Umbilical cord (tissue), 1 donor: ENCODE measurements at regions not wholly inside any gene's neighbourhood (a gene's known extent, or its start where the extent isn't known, plus 50 kb on each side); places are given as distances from the start of the nearest gene placed in this dataset.
A peak's percentile ranks its signal among the peaks of the same experiment; 100 is the strongest.

Source experiments
- DNase-seq: peaks from one replicate; pipeline ENCODE4 v3.0.0-alpha.2; 2015; ENCODE audit warnings: low spot score

DNA sequence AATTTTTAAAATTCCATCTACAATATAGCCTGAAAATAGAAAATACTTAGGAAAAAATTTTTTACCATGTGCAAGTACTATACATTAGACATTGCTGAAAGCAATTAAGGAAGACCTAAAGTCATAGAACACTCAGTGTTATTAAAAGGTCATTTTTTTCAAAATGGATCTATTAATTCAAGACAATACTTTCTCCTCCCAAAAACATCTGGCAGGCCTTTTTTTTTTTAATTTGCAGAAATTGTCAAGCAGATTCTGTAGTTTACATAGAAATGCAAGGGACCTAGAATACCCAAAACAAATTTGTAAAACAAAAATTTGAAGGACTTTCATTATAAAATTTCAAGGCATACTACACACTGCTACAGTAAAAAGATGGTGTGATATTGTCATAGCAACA lies 238.4 kb upstream of the VEPH1 start:
- no peak for DNase-seq

DNA sequence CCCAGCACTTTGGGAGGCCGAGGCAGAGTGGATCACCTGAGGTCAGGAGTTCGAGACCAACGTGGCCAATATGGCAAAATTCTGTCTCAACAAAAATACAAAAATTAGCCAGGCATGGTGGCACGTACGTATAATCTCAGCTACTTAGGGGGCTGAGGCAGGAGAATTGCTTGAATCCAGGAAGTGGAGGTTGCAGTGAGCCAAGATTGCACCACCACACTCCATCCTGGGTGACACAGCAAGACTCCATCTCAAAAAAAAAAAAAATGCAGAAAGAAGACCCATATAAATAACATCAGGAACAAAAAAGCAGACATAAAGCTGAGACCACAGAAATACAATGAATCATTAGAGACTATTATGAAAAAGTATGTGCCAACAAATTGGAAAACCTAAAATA lies 235.2 kb upstream of the VEPH1 start:
- no peak for DNase-seq

DNA sequence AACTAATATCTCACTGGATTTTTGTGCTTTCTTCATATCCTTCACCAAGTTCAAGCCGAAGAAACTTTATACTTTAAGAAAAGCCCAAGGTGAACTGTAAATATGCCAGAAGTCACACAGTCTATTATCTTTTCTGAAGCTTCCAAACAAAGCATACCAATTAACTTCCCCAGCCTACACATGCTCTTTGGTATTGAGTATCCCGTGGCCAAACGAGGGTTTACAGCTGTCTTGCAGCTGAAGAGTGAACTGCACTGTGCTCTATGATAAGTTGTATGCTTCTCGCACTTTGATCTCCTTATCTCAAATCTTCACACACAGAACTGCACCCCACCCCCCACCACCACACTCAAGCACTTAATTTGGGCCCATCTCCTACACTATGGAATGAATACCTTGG lies 215.6 kb upstream of the VEPH1 start:
- no peak for DNase-seq

DNA sequence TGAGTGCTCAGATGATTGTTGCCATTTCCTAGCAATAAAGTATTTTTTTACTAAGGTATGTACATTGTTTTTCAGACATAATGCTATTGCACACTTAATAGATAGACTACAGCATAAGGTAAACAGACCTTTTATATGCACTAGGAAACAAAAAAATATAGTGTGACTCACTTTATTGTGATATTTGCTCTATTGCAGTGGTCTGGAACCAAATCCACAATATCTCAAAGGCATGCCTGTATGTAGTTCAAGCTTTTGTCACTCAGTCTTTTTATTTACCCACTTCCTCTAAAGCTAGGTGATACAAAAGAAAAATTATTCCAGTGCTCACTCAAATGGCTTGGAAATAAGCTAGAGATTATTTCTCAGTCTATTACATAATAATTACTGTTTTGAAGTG lies 209.9 kb upstream of the VEPH1 start:
- no peak for DNase-seq

DNA sequence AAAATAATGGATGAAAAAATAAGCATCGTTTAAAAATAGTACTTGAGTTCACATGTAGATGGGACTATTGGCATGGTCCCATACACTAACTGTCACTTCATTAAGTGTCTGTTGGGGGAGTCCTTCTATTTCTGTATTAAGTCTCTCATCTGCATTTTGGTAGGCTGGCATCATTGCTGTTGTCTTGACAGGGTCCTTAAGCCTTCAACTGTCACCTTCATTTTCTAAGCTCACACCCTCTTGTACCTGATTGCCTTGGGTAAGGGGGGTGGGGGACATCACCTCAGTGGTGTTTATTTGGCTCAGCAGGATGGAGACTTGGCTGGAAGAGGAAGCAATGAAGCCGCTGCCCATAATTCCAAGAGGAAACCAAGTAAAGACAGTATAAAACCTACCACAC lies 202.0 kb upstream of the VEPH1 start:
- no peak for DNase-seq

DNA sequence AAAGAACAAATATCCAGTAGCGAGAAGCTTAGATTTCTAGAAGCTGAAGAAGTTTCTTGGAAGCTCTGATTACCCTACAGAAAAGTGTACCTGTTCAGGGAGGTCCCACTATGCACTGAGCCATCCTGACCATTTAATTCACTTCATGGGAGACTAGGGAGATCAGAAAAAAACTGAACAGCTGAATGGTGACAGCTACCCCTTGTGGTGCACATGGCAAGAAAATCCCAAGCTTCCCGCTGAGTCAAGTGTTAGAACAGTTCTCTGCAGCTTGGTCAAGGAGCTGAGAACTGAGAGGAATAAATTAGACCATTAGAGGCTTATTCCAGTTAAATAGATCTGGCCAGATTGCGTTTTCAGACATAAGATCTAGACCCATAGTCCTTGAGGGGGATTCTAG lies 197.2 kb upstream of the VEPH1 start:
- no peak for DNase-seq

DNA sequence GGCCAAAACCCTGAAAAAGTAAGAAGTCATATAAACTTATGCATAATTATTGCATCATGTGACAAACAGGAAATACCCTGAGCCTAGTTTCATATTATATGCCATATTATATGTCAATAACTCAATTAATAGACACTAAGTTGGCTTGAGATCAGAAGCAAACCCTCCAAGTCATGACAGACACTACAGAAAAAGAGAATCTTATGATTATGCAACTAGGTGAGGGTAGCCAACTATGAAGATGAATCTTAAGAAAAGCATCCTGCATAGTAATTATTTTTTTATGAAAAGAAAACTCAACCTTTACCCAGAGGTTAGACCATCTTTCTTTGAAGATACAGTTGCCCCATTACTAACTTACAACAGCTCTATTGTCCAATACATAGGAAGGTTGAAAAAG lies 192.4 kb upstream of the VEPH1 start:
- DNase-seq = no peak

DNA sequence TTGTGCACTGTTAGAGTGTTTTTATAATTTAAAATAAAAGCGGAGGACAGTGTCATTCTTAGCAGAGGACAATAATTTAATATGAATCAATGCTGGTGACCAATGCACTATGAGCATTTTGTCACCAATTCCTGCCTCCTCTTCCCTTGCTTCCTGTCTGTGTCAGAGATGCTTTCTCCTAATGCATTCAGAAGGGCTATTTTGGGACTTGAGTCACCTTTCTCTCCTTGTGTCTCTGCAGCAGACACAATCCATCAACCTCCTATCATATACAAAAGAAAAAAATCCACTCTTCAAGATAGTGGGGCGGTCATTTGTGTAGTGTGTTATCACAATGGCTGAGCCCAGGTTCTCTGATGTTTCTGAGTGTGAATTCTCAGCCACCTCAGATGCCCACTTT lies 191.9 kb upstream of the VEPH1 start:
- no peak for DNase-seq

DNA sequence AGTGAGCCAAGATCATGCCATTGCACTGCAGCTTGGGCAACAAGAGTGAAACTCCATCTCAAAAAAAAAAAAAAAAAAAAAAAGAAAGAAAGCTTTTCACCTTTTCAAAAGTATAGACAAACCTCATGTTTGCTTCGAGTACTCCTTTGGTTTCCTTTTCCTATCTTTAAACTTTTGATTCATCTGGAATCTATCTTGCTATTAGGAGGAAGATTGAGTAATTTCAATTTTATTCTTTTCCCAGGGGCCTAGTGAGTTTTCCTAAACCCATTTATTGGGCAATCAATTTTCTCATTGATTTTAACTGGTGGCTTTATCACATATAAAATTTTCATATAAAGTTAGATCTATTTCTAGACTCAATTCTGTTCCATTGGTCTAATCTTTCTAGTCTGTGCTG lies 190.5 kb upstream of the VEPH1 start:
- no peak for DNase-seq

DNA sequence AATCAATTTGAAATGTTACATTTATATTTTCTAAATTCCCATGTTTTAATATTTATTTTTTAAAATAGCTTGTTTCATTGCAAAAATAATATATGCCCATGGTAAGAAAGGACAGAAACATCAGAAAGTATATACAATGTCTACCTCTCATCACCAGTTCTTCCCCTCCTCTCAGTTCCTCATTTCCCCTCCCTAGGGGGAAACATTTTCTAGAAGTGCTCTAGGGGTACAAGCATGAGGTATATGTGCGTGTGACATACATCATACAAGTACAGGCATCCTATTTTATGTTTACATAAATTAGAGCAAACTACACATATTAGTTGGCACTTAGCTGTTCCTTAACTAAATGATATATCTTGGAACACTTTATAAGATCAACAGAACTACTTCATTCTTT lies 189.3 kb upstream of the VEPH1 start:
- no peak for DNase-seq

DNA sequence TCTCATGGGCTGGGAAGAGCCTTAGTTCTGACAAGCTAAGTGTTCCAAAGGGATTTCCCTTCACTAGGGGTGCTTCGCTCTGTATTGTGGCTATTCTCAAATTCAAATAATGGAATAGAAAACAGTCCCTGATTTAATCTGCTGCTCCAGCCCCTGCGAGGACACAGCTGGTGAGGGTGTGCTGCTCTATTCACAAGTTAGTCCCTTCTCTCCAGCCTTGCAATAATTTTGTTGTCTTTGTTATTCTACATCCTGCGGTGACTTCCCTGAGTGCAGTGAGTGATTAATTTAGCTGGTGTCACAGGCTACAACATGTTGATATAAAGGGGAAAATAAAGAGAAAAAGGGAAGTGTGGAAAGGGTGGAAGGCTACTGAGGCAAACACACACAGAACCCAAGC lies 180.5 kb upstream of the VEPH1 start:
- DNase-seq = no peak

DNA sequence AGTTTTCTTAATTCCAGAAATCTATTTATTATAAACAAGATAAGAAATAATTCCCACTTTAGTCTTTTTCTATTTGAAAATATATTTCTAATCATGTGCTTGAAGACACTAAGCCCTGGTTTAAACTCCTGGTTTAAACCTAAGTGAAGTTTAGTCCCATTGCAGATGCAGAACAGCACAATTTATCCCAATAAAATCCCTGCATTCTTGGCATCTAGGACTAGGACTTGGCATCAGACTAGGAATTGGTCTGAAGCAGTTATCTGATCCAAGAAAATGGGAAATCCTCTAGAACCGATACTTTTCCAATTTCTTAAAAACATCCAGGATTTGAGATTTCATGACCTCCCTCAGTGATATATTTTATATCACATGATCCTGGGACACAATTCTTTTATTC lies 168.8 kb upstream of the VEPH1 start:
- DNase-seq = peak; percentile 77

DNA sequence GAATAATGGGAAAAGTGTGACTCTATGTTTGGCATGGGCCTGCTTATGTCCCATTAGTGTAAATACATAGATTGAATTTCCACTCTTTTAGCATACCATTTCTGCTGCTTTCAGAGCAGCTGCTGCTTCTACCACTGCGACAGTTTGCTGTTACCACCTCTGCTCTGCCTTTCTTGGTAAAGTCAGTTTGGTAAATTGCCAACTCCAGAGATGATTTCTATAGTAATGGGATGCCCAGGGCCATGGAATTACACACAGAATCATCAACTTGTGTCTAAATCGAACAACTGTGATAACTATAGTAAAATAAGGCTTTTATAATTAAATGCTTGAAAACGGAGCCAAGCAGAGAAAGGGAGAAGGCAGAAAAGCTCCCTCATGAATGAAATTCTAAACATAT lies 168.4 kb upstream of the VEPH1 start:
- DNase-seq = peak; percentile 32

DNA sequence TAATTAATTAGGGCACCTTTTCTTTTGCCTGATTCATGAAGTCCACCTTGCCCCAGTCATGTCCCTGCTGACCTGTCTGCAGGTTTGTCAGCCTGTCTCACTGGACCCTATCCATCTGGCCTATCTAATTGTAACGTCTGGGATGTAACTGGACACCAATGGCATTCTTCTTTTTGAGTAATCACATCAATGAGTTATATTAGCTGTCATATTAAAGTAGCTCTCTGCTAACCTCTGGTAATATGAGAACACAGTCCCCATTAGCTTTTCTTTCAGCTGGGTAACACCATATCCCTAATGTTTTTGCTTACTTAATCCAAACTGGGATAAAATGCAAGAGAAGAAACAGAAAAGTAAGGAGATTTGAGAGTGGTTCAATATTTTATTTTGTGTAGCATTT lies 166.2 kb upstream of the VEPH1 start:
- DNase-seq = no peak

DNA sequence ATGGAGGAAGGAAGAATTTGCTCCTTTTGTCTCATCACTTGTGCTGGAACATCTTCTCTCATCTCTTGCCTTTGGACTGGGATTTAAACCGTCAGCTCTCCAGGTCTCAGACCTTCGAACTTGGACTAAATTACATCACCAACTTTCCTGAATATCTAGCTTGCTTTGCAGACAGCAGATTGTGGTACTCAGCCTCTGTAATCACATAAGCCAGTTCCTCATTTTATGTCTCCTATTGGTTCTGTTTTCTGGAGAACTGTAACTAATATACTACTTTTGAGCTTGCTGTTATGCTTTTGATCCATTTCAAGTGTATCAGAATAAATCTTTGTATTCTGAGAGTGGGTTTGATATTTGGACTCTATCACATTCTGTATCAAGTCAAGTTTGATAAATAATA lies 164.3 kb upstream of the VEPH1 start:
- peak; percentile 26 for DNase-seq

DNA sequence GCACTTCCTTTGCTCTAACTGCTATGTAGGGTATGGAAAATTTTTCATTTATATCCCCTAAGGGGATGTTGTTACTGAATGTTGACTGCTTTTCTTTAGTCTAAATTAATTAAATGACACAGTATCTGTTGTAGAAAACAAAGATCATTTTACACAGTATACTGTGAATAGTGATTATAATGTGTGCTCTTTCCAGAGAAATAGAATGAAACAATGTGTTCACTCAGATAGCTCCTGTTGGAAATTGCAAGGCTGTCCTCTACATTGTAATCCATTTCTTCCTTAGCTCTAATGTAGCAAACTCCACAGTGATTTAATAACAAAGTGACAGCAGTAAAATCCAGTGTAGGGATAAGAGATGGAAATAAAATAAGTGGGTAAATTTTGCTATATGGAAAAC lies 159.0 kb upstream of the VEPH1 start:
- no peak for DNase-seq

DNA sequence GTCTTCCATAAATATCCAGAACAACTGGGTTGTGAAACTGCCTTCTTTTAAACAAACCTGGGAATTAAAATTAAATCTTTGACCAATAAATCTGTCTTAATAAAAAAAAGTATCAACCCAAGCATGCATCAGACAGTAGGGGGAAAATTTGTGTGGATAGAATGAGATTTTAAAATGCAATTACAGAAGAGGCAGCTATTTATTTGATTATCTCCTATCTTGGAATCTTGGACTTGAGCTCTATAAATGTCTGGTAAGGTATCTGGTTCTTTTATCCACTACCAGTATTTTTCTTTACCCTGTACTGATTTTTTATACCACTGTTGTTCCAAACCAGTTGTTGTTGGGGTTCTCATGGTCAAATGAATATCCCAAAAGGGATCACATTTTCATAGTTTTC lies 157.6 kb upstream of the VEPH1 start:
- DNase-seq = peak; percentile 24

DNA sequence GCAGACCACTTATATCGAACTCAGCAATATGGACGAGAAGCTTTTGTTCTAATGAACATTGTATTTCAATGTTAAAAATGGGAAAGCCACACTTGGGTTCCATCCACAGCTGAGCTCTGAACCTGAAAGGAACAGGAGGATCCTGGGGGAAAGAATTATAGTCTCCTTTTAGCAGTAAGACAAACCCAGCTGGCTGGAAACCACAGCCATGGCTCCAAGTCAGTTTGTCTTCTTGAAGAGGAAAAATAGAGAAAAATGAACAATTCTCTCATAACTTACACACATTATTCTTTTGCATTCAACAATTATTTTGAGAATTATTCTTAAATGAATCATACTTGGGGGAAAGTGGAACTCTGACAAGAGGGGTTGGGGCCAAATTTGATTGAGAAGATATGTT lies 149.2 kb upstream of the VEPH1 start:
- no peak for DNase-seq

DNA sequence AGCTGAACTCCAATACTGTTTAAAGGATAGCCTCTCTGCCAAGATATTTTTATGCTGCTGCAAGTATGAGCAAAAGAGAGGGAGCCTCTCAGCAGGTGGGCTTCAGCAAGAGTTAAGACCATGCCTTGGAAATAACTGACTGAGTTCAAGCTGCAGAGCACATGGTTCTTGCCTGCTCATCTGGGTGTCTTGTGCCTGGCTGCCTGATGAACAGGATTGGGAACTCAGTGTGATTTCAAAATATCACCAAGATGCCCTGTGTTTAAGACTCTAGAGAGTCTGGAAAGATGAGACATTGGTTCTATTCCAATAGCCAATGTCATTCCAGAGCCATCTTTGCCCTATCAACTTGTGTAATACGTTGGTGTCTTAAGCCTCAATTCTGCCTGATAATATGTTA lies 147.5 kb upstream of the VEPH1 start:
- DNase-seq = no peak

DNA sequence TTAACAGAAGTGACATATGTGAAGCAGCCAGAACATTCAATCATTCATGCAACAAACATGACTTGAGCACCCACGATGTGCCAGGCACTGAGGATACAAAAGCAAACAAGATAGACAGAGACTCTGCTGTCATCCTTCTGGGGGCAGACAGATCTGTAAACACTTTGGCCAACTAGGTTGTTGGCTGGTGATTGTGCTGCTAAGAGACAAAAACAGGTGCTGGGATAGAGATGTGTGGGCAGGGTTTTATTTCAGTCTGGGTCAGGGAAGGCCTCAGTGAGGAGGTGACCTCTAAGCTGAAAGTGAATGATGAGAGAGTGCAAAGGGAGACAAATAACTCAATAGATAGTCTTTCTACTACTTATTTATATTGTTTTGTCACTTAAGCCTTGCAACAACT lies 147.0 kb upstream of the VEPH1 start:
- no peak for DNase-seq

DNA sequence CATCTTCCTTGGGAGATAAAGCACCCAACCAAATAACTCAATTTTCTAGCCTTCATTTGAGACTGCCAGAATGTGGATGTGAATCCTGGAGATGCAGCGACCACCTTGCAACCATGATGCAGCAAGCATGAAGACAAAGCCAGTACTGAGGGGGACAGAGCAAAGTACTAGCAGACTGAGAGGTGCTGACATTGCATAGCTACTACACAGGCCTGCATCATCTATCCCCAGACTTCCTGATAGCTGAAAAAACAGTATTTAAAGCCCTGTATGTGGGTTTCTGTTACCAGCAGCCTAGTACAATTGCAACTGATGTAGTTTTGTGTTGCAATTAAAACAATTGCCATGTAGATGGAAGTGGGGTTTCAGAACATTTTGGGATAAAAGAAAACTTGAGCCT lies 146.3 kb upstream of the VEPH1 start:
- no peak for DNase-seq

DNA sequence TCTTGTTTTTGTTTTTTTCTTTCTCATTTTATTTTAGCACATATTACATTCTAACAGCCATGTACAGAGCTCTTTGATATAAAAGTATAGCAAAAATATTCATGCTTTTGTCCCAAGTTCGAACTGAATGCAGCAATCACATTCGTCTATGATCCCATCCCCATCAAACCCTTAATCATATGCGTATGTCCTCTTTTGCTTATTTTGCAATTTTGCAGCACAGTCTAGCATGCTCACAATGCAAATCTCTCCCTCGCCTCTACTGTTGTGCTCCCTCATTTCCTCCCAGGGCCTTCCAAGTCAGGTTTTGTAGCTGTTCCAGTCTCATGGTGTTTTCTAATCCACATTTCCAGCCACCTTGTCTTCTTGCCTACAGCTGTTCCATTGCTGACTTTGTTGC lies 144.6 kb upstream of the VEPH1 start:
- no peak for DNase-seq

DNA sequence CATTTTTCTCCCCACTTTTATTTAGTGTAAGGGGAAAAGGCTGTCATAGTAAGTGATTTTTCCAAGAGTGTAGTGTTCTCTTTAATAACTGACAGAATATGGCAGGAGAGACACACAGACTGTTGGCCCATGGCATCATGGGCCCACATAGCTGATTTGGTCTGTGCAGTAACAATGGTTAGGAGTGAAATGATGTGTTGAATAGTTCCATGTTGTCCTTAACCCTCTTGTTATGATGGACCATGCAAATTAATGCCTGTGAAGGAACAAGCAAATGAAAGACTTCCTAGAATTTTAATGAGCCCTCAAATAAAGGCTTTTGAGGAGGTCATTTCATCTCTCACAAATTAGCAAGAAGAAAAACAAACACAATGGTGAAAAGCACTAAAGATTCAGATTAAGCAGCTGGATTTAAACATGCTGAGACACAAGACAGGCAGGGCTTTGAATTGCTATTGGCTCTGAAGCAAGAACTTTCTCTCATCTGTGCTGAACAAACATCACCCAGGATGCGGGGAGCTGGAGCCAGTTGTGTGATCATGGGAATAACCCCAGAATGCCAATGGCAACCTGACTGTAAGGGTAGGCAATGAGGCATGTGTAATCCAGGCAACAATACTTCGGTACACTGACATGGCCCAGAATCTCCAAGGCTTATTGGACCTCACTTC lies 136.7 kb upstream of the VEPH1 start:
- no peak for DNase-seq

DNA sequence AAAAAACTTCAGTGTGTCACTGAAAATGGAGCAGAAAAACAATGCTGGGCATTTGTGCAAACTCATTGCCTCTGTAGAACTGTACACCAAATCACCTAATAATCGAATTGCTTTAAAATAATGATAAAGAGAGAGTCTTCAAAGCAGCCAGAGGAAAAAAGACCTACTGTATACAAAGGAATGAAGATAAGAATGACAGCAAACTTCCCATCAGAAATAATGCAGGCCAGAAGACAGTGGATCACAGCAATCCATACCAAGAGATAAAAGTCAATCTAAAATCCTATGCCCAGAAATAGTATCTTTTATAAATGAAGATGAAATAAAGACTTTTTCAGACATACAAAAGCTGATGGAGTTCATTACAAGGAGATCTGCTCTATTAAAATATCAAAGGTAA lies 134.7 kb upstream of the VEPH1 start:
- DNase-seq = no peak

DNA sequence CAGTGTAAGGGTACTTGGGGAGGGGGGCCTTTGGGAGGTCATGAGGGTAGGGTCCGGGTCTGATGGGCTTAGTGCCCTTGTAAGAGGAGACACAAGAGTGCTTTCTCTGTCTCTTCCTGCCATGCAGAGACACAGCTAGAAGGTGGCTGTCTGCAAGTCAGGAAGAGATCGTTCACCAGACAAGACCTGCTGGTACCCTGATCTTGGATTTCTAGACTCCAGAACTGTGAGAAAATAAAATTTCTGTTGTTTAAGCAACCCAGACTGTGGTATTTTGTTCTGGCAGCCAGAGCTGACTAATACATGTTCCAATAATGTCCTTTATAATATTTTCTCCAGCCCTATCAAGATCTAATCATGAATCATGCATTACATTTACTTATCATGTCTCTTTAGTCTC lies 130.0 kb upstream of the VEPH1 start:
- no peak for DNase-seq
